ENCODE measurements at regions not wholly inside any gene's neighbourhood (a gene's known extent, or its start where the extent isn't known, plus 50 kb on each side); places are given as distances from the start of the nearest gene placed in this dataset.
"Not testable (repeated sequence)": the region's sequence is repeated elsewhere in the genome, so short reads cannot be mapped to it uniquely, and the experiment has no call there.

GRCh38 chr6:137802408-137803182 is 64.5 kb upstream of the TNFAIP3 start:
- no peak for DNase-seq (ENCODE audit: low spot score)

- no peak for DNase-seq (ENCODE audit: low spot score)
Observed at GRCh38 chr6:137804637-137805036, 62.4 kb upstream of the TNFAIP3 start.

DNA sequence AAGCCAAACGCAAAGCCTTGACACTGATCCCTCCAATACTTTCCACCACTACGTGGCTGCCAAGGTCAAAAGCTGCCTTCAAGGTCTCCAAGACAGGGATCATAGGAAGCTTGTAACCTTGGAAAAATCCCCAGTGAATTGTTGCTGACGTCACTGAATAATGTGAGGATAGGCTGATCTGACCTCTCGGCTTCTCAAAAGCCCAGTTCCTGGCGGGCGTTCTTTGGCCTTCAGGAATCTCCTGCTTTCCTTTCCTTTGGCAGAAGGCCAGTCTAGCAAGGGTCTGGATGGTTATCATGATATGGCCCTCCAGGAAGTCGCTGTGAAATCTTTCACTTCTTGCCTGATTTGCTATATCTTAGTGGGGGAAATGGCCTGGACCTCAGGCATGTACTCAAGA is 61.4 kb upstream of the TNFAIP3 start:
- no peak for DNase-seq (ENCODE audit: low spot score)

DNA sequence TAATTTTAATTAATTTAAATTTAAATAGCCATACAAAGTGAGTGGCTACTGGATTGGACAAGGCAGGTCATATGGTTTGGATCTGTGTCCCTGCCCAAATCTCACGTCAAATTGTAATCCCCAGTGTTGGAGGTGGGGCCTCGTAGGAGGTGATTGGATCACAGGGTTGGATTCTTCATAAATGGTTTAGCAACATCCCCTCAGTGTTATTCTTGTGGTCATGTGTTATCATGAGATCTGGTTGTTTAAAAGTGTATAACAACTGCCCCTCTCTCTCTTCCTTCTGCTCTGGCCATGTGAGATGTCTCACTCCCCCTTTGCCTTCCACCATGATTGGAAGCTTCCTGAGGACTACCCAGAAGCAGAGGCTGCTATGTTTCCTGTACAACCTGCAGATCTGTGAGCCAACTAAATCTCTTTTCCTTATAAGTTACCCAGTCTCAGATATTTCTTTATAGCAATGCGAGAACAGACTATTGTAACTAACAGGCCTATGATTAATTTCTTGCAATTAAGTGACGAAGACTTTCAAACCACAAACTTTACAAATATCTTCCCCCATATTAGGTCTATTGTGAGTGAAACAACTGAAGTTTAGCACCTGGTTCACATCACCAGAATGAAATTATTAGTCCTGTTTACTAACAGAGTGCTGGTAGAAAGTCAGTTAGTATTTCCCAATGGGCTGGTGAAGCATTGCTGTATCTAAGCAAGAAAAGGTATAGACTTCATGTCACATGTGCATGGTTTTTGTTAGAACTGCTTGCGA is 60.0 kb upstream of the TNFAIP3 start:
- no peak for DNase-seq (ENCODE audit: low spot score)

DNA sequence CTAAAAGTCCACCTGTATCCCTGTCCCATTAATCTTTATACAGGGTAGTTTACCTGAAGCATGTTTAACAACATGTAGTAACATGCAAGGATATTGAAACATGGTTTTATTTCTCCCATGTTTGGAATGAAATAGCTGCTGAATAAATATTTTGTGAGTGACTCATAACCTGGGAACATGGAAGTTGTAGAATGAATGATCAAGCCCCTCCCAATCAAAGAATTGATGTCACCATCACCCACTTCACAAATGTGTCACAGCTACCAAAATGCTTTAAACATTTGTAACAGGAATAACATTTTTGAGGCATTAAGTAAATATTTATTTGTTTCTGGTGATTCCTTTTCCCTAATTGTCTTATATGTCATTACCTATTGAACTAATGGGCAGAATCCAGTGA is 58.9 kb upstream of the TNFAIP3 start:
- no peak for DNase-seq (ENCODE audit: low spot score)

GRCh38 chr6:137808836-137809315 is 58.2 kb upstream of the TNFAIP3 start:
- DNase-seq (ENCODE audit: low spot score), result no peak

DNA sequence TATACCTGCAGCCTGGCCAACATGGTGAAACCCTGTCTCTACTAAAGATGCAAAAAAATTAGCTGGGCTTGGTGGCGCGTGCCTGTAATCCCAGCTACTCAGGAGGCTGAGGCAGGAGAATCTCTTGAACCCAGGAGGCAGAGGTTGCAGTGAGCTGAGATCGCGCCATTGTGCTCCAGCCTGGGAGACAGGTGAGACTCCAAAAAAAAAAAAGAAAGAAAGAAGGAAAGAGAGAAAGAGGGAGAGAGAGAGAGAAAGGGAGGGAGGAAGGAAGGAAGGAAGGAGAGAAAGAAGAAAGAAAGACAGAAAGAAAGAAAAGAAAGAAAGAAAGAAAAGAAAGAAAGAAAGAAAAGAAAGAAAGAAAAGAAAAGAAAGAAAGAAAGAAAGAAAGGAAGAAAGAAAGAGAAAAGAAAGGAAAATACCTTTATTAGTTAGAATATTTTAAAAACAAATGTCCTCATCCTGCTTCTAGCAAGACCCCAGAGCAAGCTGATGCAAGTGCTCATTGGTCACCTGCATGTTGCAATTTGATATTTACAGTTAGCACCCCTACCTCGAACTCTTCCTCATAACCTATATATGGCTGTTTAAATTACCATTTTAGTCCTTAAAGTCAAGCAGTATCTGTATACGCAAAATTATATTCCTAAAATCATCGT is 57.0 kb upstream of the TNFAIP3 start:
- not testable (repeated sequence) for DNase-seq (ENCODE audit: low spot score)

DNA sequence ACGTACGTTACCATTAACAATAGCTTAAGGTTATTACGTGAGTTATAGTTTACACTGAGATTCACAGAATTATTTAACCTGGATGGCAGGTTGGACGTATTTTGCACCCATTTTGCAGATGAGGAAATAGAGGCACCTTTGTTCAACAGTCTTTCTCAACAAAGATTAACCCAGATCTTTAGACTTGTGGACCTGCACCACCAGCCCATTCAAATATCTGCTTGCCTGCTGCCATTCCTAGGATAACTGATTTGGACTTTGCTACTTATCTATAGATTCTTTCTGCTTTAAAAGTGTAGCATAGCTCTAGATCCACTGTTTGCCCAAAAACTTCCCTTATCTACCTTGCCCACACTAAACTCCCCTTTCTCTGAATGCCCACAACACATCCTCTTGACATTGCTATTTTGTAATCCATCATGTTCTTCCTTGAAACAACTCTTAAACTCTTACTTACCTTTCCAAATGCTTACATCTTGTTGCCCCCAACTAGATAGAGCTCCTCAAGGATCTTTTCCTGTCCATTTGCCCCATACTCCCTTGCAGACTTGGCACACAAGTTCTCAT is 56.4 kb upstream of the TNFAIP3 start:
- DNase-seq (ENCODE audit: low spot score), result no peak

DNA sequence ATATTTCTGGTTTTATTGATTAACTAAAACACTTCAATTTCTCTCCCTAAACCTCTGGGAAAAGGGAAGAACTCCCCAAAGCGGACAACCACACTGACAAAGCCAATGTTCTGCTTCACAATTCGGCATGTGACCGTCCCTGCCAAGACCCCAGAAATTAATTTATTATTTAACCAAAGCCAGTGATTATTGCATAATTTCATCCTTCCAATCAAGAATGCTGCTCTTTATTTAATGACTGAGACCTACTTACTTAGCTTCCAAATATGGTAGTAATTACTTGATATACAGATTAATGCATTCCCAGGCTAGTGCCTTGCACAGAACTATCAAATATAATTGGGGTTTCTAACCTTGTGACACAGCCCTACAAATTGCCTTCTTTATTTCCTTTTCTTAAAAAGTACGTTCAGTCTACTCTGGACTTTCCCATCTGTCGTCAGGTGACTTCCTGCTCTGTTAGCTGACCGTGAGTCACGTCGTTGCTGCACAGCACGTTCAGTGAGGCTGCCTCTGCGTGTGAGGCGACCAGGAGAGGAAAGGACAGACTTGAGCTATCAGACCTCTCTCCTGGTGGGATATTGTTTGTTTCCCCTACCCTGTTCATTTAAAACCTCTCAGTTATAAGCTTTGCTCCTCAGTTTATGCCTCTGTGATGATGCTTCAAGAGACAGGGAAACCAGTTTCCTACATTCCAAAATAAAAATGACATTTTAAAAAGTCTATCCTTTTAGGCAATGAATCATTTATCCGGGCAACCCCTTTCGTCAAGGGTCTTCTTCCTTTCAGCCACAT is 55.7 kb upstream of the TNFAIP3 start:
- DNase-seq (ENCODE audit: low spot score), result no peak

DNA sequence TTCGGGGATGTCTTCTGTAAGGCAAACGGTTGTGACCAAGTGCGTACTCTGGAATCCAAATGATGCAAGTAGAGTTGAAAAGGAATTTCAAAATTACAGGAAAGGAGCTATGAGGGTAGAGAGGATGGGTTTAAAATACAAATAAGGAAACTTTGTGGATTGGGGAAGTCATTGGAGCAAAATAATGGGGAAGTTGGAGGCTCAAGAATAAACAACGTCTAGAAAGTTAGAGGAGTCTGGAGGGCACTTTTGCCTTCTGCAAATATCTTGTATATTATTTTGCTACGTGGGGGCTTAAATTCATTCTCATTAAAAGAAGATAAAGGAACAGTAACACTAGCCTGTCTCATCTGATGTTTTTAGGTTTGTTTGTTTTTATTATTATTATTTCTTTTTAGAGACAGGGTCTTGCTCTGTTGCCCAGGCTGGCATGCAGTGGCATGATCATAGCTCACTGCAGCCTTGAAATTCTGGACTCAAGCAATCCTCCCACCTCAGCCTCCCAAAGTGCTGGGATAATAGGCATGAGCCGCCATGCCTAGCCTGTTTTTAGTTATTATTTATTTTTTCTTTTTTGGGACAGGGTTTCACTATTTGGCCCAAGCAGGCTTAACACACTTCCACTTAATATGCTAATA is 55.0 kb upstream of the TNFAIP3 start:
- DNase-seq (ENCODE audit: low spot score), result no peak

- no peak for DNase-seq (ENCODE audit: low spot score)
Observed at GRCh38 chr6:137813308-137813970, 53.6 kb upstream of the TNFAIP3 start.

GRCh38 chr6:137814030-137814429 is 53.0 kb upstream of the TNFAIP3 start:
- not testable (repeated sequence) for DNase-seq (ENCODE audit: low spot score)

DNA sequence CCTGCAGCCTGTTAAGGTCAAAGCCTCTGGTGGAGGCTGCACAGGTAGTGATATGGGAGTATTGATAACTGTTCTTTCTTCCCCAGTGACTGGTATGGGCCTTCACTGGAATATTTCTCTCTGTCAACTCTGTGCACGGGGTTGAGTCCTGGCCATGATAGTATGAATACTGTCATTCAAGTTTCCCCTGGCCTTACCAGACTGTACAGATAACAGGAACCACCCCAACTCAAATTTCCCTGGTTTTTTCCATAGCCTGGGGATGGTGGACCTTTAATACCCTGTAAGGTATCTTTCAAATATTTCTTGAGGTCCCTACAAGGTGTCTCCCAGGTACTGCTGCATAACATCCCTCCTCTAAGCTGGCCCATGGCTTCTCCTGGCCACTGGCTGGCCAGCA is 51.4 kb upstream of the TNFAIP3 start:
- DNase-seq (ENCODE audit: low spot score), result no peak

DNA sequence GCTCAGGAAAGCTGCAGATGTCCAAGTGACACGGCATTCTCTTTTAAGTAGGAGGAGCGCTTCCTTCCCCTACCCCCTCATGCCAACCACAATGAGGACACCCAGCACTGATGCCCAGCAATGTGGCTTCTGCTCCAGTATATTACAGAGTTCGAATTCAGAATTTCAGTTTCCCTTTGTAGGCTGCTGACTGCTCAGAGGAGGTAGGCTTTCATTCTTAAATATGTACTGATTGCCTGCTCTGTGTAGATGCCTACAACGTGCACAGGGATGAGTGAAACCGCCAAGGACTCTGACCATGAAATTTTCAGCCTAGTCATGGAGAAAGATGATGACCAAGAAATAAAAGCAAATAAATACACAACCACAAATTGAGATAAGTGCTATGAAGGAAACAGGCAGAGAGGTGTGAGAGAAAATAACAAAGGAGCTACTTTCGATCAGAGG is 50.9 kb upstream of the TNFAIP3 start:
- DNase-seq (ENCODE audit: low spot score), result no peak

DNA sequence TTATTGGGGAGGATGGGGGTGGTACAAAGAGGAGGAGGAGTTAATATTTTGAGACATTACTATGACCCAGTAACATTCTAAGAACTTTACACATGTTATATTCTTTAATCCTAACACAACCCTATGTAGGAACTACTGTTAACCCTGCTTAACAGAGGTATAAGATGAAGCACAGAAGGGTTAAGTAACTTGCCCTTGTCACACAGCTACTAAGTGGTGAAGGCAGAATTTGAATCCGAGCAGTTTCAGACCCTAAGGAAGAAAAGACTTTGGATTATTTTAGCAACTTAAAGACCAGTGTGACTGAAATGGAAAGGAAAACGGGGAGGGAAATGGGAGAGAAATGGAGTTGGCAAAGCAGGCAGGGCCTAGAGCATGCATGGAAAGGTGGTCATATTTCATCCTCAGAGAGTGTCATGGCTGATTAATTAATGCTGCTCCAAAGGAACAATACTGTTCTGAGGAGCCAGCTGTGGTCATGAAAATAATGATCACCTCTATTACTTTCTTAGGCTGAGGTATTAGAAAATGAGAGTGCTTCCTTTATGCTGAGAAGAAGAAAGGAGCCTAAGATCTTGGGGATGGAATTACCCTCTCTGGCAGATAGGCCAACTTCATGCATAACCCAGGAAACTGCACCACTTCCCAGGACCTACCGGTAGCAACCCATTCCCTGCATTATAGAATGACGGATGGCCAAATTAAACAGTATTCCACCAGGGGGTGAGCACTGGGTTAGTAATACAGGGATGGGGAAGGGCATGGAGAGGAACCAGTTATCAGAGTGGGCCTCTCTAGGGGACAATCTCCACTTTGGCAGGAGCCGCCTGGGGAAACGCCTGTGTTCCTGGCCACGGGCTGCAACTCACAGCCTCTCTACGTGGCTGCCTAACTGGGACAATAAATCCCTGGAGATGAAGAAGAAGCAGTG is 50.1 kb upstream of the TNFAIP3 start:
- DNase-seq (ENCODE audit: low spot score), result no peak
